ENCODE measurements at regions not wholly inside any gene's neighbourhood (a gene's known extent, or its start where the extent isn't known, plus 50 kb on each side); places are given as distances from the start of the nearest gene placed in this dataset.
"Not testable (repeated sequence)": the region's sequence is repeated elsewhere in the genome, so short reads cannot be mapped to it uniquely, and the experiment has no call there.

DNA sequence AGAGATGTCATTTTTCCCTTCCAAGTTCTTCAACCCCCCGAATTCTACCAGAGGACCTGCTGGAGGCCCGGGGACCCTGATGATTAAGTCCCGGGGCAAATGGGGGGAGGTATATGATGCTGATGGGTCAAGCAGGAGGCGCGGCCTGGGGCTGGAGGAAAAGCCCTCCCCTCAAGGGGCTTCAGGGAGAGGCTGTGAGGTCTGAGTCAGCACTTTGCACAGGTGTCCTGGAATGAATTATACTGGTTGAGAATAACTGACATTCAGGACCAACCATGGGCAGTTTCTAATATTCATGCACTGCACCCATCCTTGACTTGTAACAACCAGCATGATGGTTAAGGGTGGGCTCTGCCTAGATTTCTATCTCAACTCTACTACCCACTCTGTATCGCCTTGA lies 146.8 kb upstream of the SYT13 start:
- DNase-seq = no peak

GRCh38 chr11:45432100-45432499 lies 146.0 kb upstream of the SYT13 start:
- no peak for DNase-seq

- DNase-seq = no peak
These were observed 145.2 kb upstream of the SYT13 start for GRCh38 chr11:45431046-45432018.

DNA sequence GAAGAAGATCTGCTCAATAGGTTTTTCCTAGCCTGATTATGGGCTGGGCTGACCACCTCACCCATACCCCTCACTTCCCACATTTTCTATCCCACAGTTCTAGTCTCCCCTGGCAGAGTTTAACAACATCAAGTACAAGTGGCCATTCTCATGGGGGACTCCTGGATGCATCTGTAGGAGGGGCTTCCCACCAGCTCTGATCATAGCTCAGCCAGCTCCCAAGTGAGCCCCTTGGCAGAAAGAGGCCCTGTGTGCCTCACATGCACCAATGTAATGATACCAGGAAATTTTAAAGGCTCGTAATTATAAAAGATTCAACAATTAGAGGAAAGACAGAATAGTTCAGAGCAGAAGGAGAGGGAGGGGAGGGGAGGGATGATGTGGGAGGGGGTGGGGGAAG lies 144.2 kb upstream of the SYT13 start:
- DNase-seq = no peak

DNA sequence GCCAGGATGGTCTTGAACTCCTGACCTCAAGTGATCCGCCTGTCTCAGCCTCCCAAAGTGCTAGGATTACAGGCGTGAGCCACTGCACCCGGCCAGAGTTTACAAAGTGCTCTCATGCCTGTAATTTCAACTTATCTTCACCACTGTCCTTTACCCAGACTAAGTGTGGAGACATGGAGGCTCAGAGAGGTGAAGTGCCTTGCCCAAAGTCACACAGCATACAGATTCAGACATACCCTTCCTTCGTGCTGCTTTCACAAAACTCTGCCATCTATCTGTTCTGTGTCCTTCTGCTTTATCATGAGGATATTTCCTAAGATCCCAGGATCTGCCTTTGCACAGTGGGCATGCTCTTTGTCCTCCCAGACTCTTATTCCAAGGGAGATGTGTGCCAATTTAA lies 143.6 kb upstream of the SYT13 start:
- DNase-seq = no peak

- DNase-seq = no peak
These were observed 142.5 kb upstream of the SYT13 start for GRCh38 chr11:45428541-45429230.

DNA sequence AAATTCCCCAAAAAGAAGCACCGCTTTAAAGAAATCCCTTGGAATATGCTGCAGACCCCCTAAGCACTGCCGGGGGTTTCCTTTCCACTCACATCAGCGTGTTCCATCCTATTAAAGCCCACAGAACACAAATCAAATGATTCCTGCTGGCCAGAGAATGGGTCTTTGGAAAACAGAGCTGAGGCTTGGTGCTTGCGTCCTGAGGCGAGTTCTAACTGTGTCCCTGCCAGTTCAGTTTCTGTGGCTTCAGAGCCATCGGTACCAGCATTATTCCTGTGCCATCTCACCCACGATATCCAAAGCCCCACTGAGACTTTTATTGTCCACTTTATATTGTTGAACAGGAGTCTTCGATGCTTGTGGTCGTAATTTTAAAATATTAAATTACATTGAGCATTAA lies 142.0 kb upstream of the SYT13 start:
- no peak for DNase-seq

GRCh38 chr11:45424411-45425180 lies 138.5 kb upstream of the SYT13 start:
- no peak for DNase-seq

DNA sequence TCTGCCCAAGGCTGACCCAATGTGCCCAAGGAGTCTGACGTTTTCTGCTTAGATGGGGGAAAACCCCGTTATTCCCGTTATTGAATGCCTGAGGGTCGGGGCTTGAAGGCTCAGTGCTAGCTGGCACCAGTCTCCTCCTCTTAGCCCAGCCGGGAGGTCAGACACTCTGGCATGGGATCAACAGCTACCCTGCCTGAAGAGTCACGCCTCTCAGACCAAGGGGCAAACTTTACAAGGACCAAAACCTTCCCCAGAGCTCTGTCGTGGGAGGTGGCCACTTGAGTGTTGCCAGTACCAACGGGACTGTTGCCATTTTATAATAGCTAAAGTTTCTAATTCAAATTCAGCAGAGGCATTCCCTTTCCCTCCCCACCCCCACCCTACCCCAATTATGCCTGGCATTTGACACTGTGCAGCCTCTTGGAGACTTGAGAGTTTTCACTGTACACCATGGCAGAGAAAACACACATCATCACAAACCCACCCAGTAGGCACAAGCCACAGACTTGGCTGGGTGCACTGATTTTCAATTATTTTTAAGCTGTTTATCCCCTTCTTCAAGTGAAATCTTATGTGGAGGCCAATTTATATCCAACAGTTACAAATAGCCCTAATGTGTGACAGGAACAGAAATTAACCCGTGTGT lies 137.5 kb upstream of the SYT13 start:
- DNase-seq = no peak

- DNase-seq = no peak
These were observed 136.9 kb upstream of the SYT13 start for GRCh38 chr11:45423036-45423435.

DNA sequence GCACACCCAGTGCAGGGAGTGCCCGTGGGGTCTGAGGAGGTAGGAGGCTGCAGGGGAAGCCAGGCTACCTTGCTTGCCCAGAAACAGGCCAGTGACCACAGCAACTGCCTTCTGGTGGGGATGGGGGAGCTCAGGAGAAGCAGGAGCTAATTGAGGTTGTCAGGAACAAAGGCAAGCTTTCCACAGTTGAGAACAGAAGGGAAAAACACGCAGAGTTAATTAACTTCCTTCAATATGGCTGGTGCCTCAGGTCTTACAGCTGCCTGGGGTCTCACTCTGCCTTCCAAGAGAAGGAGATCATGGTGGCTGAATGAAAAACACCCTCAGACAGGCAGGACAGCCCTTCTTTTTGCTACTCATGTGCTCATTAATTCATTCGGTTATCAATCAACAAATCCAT lies 127.9 kb upstream of the SYT13 start:
- DNase-seq = no peak

DNA sequence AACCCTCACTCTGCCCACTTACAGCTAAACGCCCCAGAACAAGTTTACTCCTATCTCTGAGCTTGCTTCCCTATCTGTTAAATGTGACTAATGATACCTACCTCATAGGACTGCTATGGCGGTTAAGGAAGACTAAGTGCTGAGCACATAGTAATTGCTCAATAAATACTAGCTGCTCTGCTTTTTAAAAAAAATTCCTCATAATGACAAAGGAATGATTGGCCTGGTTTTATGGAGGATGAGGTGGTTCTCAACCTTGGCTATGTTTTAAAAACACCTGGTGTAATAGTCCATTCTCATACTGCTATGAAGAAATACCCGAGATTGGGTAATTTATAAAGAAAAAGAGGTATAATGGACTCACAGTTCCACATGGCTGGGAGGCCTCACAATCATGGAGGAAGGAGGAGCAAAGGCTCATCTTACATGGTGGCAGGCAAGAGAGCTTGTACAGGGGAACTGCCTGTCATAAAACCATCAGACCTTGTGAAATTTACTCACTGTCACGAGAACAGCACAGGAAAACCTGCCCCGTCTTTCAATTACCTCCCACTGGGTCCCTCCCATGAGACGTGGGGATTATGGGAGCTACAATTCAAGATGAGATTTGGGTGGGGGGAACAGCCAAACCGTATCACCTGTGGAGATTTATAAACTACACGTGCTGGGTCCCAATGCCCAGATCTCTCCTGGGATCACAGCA lies 127.2 kb upstream of the SYT13 start:
- DNase-seq = no peak

DNA sequence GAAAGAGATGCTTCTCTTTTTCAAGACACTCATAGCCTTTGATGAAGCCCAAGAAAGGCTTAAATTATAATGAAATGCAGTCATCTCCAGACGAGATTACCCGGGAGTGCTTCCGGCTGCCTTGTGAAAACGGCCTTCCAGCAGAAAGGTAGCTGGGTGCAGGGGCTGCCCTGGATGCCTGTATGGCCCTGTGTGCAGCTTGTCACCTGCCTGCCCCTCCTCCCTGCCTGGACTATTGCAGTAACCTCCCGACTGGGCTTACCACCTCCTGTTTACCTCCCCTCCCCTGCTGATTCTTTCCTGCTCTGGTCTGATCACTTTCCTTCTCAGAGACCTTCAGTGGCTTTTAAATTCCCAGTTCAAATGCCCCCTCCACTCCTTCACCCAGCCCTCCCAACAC lies 126.4 kb upstream of the SYT13 start:
- no peak for DNase-seq

GRCh38 chr11:45412051-45412471 lies 125.9 kb upstream of the SYT13 start:
- DNase-seq = no peak

- no peak for DNase-seq
These were observed 125.2 kb upstream of the SYT13 start for GRCh38 chr11:45411228-45411946.

DNA sequence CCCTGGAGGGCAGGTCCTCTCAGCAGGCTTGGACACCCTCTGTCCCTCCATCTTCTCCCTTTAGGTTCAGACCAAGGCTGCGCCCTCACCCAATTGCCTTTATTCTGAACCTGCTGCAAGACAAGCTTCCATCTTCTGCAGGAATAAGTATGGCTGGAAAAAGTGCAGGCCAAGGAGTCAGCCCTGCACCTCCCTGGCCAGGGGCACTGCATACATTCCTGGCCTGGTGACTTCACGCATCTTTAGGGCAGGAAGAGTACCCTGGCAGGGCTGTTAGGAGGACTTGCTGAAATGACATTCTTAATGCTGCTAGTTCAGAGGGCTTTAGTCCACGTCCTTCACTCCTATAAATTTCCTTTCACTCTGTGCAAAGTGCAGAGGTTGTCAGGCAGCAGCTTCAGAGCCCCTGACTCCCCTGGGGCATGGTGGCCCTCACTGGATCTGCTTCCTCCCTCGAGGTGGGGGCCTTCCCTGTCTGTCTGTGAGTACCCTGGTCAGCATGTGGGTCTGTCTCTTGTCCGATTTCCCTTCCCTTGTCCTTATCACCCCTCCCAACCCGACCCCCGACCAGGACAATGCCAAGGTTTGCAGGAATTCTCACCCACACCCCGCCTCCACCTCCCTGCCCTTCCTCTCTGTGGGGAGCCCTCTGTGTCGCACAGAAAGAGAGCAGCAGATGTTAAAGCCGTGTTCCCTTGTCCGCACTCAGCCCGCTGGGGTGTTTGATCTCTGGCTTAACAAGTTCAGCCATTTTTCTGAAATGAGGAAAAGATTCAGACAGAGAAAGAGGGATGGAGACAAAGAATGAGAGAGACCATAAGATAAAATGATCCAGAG lies 124.5 kb upstream of the SYT13 start:
- no peak for DNase-seq

DNA sequence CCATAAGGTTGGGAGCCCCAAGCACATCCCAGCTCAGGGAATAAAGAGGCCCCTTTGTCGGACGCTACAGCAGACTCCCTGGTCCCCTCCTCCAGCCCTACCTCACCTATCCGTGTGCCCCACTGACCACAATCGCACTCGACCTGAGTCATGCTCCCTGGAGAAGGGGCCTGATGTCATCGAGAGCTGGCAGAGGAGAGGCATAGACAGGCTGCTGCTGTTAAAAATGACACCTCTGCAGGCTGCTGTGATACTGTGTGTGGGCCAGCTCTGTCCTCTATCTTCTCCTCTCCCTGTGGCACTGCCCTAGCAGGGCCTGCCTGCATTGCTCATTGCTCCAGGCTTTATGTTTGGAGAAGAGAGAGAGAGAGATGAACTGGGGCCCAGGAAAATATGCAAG lies 123.4 kb upstream of the SYT13 start:
- DNase-seq = no peak

- no peak for DNase-seq
These were observed 121.1 kb upstream of the SYT13 start for GRCh38 chr11:45407226-45407625.

GRCh38 chr11:45405916-45406670 lies 120.0 kb upstream of the SYT13 start:
- DNase-seq = no peak

- not testable (repeated sequence) for DNase-seq
These were observed 117.4 kb upstream of the SYT13 start for GRCh38 chr11:45403521-45403920.

All from NCI-H748 treated with DMSO at 0.1 percent for 48 hours (cell line).